RPMI8226 (cell line): ENCODE measurements at regions not wholly inside any gene's neighbourhood (a gene's known extent, or its start where the extent isn't known, plus 50 kb on each side); places are given as distances from the start of the nearest gene placed in this dataset.
"Not testable (repeated sequence)": the region's sequence is repeated elsewhere in the genome, so short reads cannot be mapped to it uniquely, and the experiment has no call there.

Experiments used
- DNase-seq: peaks from one replicate; pipeline ENCODE4 v3.0.0-alpha.2; 2015

DNA sequence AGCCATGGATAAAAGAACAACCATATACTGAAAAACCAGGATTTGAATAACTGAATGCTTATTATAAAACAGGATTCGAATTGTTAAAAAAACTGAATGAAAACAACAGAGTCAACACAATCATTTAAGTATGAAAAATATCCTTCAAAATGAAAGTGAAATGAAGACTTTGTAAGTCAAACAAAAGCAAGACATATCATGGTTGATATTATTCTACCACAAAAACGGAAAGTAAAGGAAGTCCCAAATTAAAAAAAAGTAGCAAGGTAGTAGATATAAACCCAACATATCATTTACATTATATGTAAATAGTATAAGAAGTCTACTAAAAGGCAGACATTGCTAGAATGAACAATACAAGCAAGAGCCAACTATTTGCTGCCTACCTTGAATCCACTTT, 63.1 kb upstream of the POTEC start:
- not testable (repeated sequence) for DNase-seq

DNA sequence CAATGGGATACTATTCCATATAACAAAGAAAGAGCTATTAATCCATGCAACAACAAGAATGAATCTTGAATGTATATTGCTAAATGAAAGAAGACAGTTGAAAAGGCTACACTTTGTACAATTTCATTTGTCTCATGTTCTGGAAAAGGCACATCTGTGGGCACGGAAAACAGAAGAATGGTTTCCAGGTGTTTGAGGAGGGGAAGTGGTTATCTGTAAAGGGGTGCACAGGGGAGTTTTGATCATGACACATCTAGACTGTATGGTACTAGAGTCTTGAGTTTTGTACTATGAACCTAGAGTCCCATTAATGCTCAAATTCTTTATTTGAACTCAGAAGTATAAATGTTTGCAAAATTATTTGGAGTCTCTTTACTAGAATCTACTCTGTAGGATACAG, 64.0 kb upstream of the POTEC start:
- DNase-seq, result not testable (repeated sequence)

DNA sequence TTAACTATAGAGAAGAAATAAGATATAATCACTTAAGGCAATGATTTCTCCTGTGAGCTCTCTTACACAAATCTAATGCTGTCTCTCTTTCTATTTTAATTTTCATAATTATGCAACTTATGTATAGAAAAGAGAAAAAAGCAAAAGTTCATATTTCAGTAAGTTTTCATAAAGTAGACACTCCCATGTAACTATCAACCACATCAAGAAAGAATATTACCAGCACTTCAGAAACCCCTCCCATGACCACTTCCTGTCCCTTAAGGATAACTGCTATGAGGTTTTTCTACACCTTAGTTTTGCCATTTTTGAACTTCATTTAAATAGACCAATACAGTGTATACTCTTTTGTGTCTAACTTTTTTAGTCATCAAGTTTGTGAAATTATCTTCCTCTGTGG, 69.0 kb upstream of the POTEC start:
- not testable (repeated sequence) for DNase-seq

DNA sequence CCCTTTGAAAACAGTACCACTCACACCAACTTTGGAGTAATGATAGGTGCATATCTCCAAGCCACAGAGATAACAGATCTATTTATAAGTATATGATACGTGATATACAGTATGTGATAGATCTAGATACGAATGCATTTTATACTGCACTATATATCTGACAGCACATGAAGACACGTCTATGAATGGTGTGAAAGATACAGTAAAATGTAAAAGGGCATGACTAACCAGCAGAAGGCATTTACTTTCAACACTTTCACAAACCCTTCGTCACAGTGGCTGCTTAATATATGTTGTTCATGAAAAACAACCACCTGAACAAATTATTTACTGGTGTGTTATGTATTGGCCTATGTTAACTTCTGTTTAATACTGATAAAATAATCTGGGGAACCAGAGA, 71.1 kb upstream of the POTEC start:
- DNase-seq, result not testable (repeated sequence)

DNA sequence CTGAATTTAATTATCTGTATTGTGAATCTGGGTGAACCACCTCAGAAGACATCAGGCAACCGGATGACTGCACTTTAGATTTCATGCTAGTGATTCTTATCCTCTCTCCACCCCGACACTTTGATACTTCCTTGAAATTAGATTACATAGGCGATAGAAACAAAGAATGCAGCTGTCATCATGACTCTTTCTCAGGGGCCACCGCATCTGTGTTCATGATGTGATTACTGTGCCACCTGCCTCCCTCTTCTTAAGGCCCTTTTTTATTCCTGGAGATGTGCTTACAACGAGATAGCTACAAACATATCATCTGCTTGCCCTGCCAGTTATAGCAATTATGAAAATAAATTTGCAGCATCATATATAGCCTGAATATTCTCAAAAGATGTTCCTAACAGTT, 83.9 kb upstream of the POTEC start:
- not testable (repeated sequence) for DNase-seq

DNA sequence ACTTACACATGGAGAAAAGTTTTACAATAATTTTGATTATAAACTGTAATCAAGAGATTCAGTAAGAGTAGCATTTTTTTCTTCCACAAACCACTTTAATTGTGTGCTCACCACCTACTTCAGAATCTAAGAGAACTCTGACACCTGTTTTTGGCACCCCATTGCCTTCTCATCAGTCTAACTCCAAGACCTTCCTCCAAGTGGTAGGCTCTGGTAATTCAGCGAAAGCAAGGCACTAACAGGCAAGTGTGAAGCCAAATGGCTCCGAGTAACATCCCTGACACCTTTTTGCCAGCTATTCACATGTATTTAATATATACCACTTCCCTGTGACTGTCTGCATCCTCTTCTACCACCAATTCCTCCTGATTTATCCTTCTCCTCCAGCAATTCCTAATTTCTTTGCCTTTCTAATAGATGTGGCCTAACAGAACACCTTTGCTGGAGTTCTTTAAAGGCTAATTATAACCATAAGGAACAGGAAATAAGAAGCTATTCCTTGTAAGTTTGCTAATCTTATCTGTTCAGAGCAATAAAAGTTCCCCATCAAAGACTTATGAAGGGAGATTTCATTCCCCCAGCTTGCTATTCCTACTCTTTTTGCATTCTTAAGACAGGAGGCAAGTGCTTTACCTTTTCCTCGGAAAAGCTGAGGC, 85.1 kb upstream of the POTEC start:
- peak; percentile 11 for DNase-seq

DNA sequence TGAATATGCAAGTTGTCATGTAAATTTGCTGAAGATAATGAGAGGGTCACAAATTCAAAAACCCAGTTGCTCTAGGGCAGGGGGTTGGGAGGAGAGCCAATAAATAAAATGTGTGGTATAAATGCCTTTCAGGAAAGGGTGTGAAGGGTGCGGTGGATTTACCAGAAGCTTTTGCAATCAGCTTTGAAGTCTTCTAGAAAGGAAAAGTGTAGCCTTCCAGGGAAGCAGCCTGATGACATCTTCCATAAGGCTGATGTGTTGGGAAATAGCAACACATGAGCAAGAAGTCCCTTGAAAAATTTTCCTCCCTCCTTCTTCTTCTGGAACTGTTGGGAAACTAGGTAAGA, 85.6 kb upstream of the POTEC start:
- not testable (repeated sequence) for DNase-seq

DNA sequence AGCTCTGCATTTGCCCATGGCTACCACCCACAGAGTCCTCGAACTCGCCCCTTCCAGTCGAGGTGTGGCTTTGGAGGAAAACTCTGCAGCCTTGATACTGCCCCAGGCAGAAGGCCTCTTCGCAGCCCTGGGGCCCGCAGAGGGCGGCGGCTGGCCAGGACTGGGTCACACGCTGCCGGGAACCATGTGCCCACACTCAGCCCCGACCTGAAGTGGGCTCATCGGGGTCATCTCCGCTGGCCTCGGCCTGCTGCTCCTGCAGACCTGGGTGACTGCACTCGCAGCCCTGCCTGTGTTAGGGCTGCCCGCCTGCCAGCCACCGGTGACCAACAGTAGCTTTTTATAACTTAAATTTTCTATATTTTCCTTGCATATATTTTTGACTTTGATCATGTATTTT, 89.6 kb upstream of the POTEC start:
- not testable (repeated sequence) for DNase-seq

DNA sequence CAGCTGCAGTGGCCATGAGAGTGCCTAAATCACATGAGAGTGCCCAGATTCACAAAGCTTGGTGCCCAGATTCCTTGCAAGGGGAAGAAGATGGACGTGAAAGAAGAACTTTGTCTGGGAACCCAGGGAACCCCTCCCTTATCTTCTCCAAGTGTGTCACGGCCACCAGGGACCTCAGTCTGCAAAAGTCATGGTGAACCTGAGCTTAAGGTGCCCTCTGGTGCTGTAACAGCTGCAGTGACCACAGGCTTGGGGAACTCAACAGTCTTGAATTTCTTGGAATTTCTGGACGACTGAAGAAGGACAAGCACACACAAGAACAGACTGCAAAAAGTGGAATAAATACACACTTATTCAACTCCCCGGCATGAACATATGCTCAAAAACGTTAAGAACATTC, 94.6 kb upstream of the POTEC start:
- not testable (repeated sequence) for DNase-seq

DNA sequence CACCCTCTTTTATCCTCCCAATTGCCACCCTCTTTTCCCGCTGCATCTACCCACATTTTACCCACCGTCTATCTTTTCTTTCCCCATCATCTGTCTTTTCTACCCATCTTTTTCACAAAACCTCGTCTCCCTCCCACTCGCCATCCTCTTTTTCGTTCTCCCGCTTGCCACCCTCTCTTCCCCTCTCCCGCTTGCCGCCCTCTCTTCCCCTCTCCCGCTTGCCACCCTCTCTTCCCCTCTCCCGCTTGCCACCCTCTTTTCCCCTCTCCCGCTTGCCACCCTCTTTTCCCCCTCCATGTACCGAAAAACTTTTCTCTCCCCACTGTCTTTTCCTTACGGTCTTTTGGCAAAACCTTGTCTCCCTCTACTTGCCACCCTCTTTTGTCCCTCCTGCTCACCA, 97.7 kb upstream of the POTEC start:
- peak; percentile 5 for DNase-seq

DNA sequence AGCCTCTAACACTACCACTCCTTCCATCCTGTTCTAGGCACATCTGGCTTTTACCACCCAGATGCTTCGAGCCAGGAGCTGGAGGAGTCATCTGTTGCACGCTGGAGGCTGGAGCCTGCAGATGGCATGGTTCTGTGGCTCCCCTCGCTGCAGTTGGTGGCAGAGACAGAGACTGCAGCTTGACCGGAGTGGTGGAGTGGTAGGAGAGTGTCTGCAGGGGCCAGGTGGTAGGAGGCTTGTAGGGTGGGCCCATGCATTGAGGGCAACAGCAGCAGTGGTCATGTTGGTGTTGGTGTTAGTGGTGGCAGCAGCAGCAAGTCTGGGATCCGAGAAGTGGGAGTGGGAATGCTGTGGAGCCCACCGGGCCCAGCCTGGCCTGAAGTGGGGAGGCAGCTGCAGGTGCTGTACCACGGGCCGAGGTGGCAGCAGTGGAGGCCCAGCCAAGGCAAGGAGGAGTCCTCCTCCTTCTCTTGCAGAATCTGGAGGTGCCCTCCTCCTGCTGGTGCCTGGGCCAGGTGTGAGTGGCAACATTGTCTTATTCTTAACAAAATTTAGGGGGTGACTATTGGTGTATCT, 100.4 kb upstream of the POTEC start:
- DNase-seq, result peak; percentile 4

DNA sequence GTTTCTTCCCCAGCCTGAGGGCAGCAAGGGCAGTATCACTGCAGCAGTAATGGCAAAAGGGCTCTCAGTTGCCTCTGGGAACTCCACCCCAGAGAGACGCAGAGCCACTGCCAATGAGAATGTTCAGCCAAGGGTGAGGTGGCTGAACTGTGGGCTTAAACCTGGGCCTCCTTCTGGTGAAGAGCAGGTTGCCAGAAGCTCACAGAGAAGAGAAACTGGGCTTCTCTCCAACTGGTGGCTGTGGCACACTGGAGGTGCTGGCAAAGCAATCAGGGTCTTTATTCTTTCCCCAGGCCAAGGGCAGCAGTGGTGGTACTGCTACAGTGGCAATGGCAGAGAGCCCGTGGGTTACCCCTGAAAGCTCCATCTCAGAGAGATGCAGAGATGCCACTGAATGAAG, 54.9 kb upstream of the ANKRD30B start:
- peak; percentile 94 for DNase-seq

DNA sequence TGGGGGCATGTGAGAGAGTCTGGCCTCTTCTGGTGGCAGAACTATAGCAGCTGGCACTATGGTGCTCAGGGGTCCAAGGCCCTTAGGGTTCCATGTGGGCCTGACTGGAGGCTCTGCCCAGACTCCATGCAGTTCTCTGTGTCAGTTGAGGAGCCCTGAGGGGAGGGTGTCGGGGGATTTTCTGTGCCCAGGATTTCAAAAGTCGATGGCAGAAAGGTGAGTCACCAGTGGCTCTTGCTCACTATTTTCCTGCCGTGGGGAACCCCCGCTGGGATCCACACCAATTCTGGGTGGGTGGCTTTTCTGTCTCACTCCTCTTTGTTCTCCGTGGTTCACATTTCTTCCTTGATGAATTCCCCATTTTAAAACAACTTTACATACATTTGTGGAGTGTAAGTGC, 54.1 kb upstream of the ANKRD30B start:
- DNase-seq, result peak; percentile 29

DNA sequence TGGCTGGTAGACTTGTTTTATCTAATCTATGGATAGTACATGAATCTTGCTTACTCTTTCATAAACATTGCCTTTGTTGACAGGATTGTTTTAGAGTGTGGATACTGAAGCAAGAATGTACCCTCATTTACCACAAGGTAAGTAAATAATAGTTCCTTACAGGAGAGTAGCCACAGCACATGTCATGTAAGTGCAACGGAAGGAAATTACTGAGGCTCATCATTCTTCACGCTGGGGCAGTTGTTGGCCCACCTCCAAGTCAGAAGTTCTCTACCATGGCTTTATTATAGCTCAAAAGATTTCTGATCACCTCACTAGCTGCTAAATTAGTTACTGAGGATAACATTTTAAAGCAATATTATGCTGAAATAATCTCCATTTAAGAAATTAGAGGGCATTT, 50.0 kb upstream of the ANKRD30B start:
- DNase-seq, result peak; percentile 91
